ENCODE measurements at regions not wholly inside any gene's neighbourhood (a gene's known extent, or its start where the extent isn't known, plus 50 kb on each side); places are given as distances from the start of the nearest gene placed in this dataset.

- TF ChIP-seq CTCF (IDR thresholded peaks at IDR 0.05) (no peak), MAFK (IDR thresholded peaks at IDR 0.05; ENCODE audit: partially characterized antibody) (no peak), MYC (IDR thresholded peaks at IDR 0.05; ENCODE audit: borderline replicate concordance, low read length) (no peak), TP53 (CRISPR knock-in tag; IDR thresholded peaks at IDR 0.05) (no peak), EP300 (IDR thresholded peaks at IDR 0.05) (no peak), MAX (IDR thresholded peaks at IDR 0.05) (no peak), RFX5 (IDR thresholded peaks at IDR 0.05) (no peak), POLR2A (IDR thresholded peaks at IDR 0.05; ENCODE audit: low read length) (no peak), SMC3 (IDR thresholded peaks at IDR 0.05) (no peak), PBX3 (IDR thresholded peaks at IDR 0.05) (no peak), CBX8 (IDR thresholded peaks at IDR 0.05) (no peak), BHLHE40 (IDR thresholded peaks at IDR 0.05; ENCODE audit: low read depth, low read length) (no peak)
These were observed 894.5 kb upstream of the MBL2 start for GRCh38 chr10:53667063-53667462.

Data from A549 (cell line).